ENCODE measurements at regions not wholly inside any gene's neighbourhood (a gene's known extent, or its start where the extent isn't known, plus 50 kb on each side); places are given as distances from the start of the nearest gene placed in this dataset.

GRCh38 chr12:47488888-47489287, 216.9 kb downstream of the RPAP3 start:
- no peak for TF ChIP-seq CTCF (IDR thresholded peaks at IDR 0.05)
- TF ChIP-seq ZFX (IDR thresholded peaks at IDR 0.05; ENCODE audit: borderline replicate concordance) = no peak
